RPMI8226 (cell line): ENCODE measurements at regions not wholly inside any gene's neighbourhood (a gene's known extent, or its start where the extent isn't known, plus 50 kb on each side); places are given as distances from the start of the nearest gene placed in this dataset.
A peak's percentile ranks its signal among the peaks of the same experiment; 100 is the strongest.

Source experiments
- DNase-seq: peaks from one replicate; pipeline ENCODE4 v3.0.0-alpha.2; 2015

GRCh38 chr14:101337053-101337452 is 224.2 kb upstream of the DIO3 start:
- no peak for DNase-seq

- DNase-seq = no peak
Observed at GRCh38 chr14:101340556-101340955, 220.7 kb upstream of the DIO3 start.

GRCh38 chr14:101347893-101348777 is 213.2 kb upstream of the DIO3 start:
- DNase-seq = no peak

GRCh38 chr14:101349108-101349507 is 212.2 kb upstream of the DIO3 start:
- DNase-seq = no peak

GRCh38 chr14:101350021-101350420 is 211.3 kb upstream of the DIO3 start:
- DNase-seq = no peak

- DNase-seq = no peak
Observed at GRCh38 chr14:101350691-101351090, 210.6 kb upstream of the DIO3 start.

- no peak for DNase-seq
Observed at GRCh38 chr14:101351146-101351545, 210.1 kb upstream of the DIO3 start.

GRCh38 chr14:101351769-101352168 is 209.5 kb upstream of the DIO3 start:
- no peak for DNase-seq

GRCh38 chr14:101352567-101352966 is 208.7 kb upstream of the DIO3 start:
- no peak for DNase-seq

- DNase-seq = no peak
Observed at GRCh38 chr14:101353422-101353821, 207.9 kb upstream of the DIO3 start.

- DNase-seq = no peak
Observed at GRCh38 chr14:101354726-101355125, 206.6 kb upstream of the DIO3 start.

- no peak for DNase-seq
Observed at GRCh38 chr14:101355284-101355683, 206.0 kb upstream of the DIO3 start.

- DNase-seq = no peak
Observed at GRCh38 chr14:101357038-101357437, 204.3 kb upstream of the DIO3 start.

- peak; percentile 4 for DNase-seq
Observed at GRCh38 chr14:101357559-101358319, 203.6 kb upstream of the DIO3 start.

- peak; percentile 6 for DNase-seq
Observed at GRCh38 chr14:101358320-101359125, 202.8 kb upstream of the DIO3 start.

GRCh38 chr14:101359221-101360053 is 201.9 kb upstream of the DIO3 start:
- DNase-seq = peak; percentile 75

- DNase-seq = peak; percentile 76
Observed at GRCh38 chr14:101360054-101360911, 201.0 kb upstream of the DIO3 start.

- DNase-seq = peak; percentile 85
Observed at GRCh38 chr14:101361044-101361443, 200.3 kb upstream of the DIO3 start.

GRCh38 chr14:101361451-101362433 is 199.6 kb upstream of the DIO3 start:
- DNase-seq = peak; percentile 24
